Liver (tissue), 8 donors: ENCODE measurements at regions not wholly inside any gene's neighbourhood (a gene's known extent, or its start where the extent isn't known, plus 50 kb on each side); places are given as distances from the start of the nearest gene placed in this dataset.

ENCODE experiments used
- DNase-seq: peaks from one replicate; pipeline ENCODE4 v3.0.0-alpha.2; 2017; ENCODE audit warnings: low spot score
- H3K27ac ChIP-seq, 2 donors: one replicate each; pipeline ENCODE4 v1.7.0; 2013; ENCODE audit warnings: inconsistent platforms in 2 of 2, low read length in 2 of 2, control low read depth in 1 of 2, low read depth in 1 of 2, mild to moderate bottlenecking in 1 of 2
- H3K27me3 ChIP-seq, 4 donors: one replicate each; pipeline versions ENCODE4 v1.6.1 to v1.7.0; 2013; ENCODE audit warnings: low read length in 3 of 4, inconsistent platforms in 1 of 4, mild to moderate bottlenecking in 1 of 4, moderate library complexity in 1 of 4; ENCODE audit not compliant: control insufficient read depth in 4 of 4, insufficient read depth in 4 of 4
- H3K36me3 ChIP-seq, 4 donors: one replicate each; pipeline versions ENCODE4 v1.6.1 to v1.7.0; 2013; ENCODE audit warnings: low read length in 3 of 4, mild to moderate bottlenecking in 3 of 4, low read depth in 1 of 4, moderate library complexity in 1 of 4; ENCODE audit not compliant: control insufficient read depth in 4 of 4, insufficient read depth in 3 of 4
- H3K4me1 ChIP-seq, 4 donors: one replicate each; pipeline versions ENCODE4 v1.6.1 to v1.7.0; 2013; ENCODE audit warnings: low read length in 3 of 4, mild to moderate bottlenecking in 3 of 4, moderate library complexity in 1 of 4; ENCODE audit not compliant: control insufficient read depth in 4 of 4, insufficient read depth in 4 of 4
- H3K4me3 ChIP-seq, 3 donors: one replicate each; pipeline versions ENCODE4 v1.6.1 to v1.7.0; 2013; ENCODE audit warnings: low read length in 3 of 3, control low read depth in 1 of 3, low read depth in 1 of 3, mild to moderate bottlenecking in 1 of 3
- H3K9ac ChIP-seq, 2 donors: one replicate each; pipeline ENCODE4 v1.7.0; 2013; ENCODE audit warnings: low read length in 2 of 2, mild to moderate bottlenecking in 2 of 2, moderate library complexity in 2 of 2, control low read depth in 1 of 2, low read depth in 1 of 2
- H3K9me3 ChIP-seq, 4 donors: one replicate each; pipeline versions ENCODE4 v1.6.1 to v1.7.0; 2013; ENCODE audit warnings: low read length in 3 of 4; ENCODE audit not compliant: control insufficient read depth in 4 of 4
- ATF3 ChIP-seq: IDR thresholded peaks from 2 replicates; pipeline ENCODE4 v1.6.1; 2016; ENCODE audit warnings: antibody characterized with exemption
- CTCF ChIP-seq: fragments of 150-350 bp; IDR thresholded peaks from 2 replicates; pipeline ENCODE4 v1.5.1; 2017; ENCODE audit warnings: improper control_type of control experiment, low read depth, low read length; ENCODE audit not compliant: missing input control
- EGR1 ChIP-seq, 2 donors: IDR thresholded peaks; 2 replicates each; pipeline ENCODE4 v1.6.1; 2016 to 2018; ENCODE audit warnings: antibody characterized with exemption in 2 of 2, low read depth in 2 of 2
- FOXA1 ChIP-seq: IDR thresholded peaks from 2 replicates; pipeline ENCODE4 v1.6.1; 2016; ENCODE audit warnings: antibody characterized with exemption
- FOXA2 ChIP-seq: IDR thresholded peaks from 2 replicates; pipeline ENCODE4 v1.6.1; 2016; ENCODE audit warnings: antibody characterized with exemption
- GABPA ChIP-seq, 2 donors: IDR thresholded peaks in 1 of 2; conservative IDR thresholded peaks in 1 of 2; 2 replicates each; pipeline ENCODE4 v1.6.1; 2016; ENCODE audit warnings: antibody characterized with exemption in 2 of 2, mild to moderate bottlenecking in 1 of 2, moderate library complexity in 1 of 2
- HNF4A ChIP-seq, 2 donors: conservative IDR thresholded peaks; 2 replicates each; pipeline ENCODE4 v1.6.1; 2016; ENCODE audit warnings: antibody characterized with exemption in 2 of 2, mild to moderate bottlenecking in 2 of 2
- HNF4G ChIP-seq: IDR thresholded peaks from 2 replicates; pipeline ENCODE4 v1.6.1; 2016; ENCODE audit warnings: antibody characterized with exemption
- JUND ChIP-seq, 2 donors: IDR thresholded peaks; 2 replicates each; pipeline ENCODE4 v1.6.1; 2016; ENCODE audit warnings: antibody characterized with exemption in 2 of 2
- MAX ChIP-seq: IDR thresholded peaks from 2 replicates; pipeline ENCODE4 v1.6.1; 2016; ENCODE audit warnings: antibody characterized with exemption
- NR2F2 ChIP-seq: IDR thresholded peaks from 2 replicates; pipeline ENCODE4 v1.6.1; 2016; ENCODE audit warnings: antibody characterized with exemption
- REST ChIP-seq: IDR thresholded peaks from 2 replicates; pipeline ENCODE4 v1.6.1; 2016; ENCODE audit warnings: antibody characterized with exemption, mild to moderate bottlenecking
- RXRA ChIP-seq, 2 donors: IDR thresholded peaks; 2 replicates each; pipeline ENCODE4 v1.6.1; 2017 to 2018; ENCODE audit warnings: antibody characterized with exemption in 2 of 2, mild to moderate bottlenecking in 1 of 2
- SP1 ChIP-seq: IDR thresholded peaks from 2 replicates; pipeline ENCODE4 v1.6.1; 2018; ENCODE audit warnings: antibody characterized with exemption, mild to moderate bottlenecking
- TAF1 ChIP-seq: conservative IDR thresholded peaks from 2 replicates; pipeline ENCODE4 v1.6.1; 2016; ENCODE audit warnings: antibody characterized with exemption, mild to moderate bottlenecking
- YY1 ChIP-seq: IDR thresholded peaks from 2 replicates; pipeline ENCODE4 v1.6.1; 2016; ENCODE audit warnings: antibody characterized with exemption, mild to moderate bottlenecking
- WGBS: extraction: QIAGEN DNeasy Blood & Tissue Kit; methylation state at CpG from one replicate; pipeline ENCODE4 v1.1.7; 2013; 5-methylcytosine and 5-hydroxymethylcytosine counted together
- donor health status: healthy.
- donor health status: healthy.
- donor health status: healthy.
- donor health status: healthy.
- donor health status: healthy.

GRCh38 chrX:108947205-108947604 is 210.8 kb upstream of the IRS4 start:
- H3K27me3 ChIP-seq: no peaks in the 10 kb centered on the region
- no peak for DNase-seq
- H3K9ac ChIP-seq: no peak overlapping the region
- H3K27ac ChIP-seq: no peak overlapping the region
- 82% methylated on average over 2 of the region's 2 CpGs for WGBS
- no peaks in the 10 kb centered on the region for H3K9me3 ChIP-seq
- no peaks in the 10 kb centered on the region for H3K4me1 ChIP-seq
- H3K4me3 ChIP-seq: no peak overlapping the region
- no peaks in the 10 kb centered on the region for H3K36me3 ChIP-seq
- no peak for TF ChIP-seq NR2F2
- no peak for TF ChIP-seq CTCF
- no peak for TF ChIP-seq SP1
- no peak for TF ChIP-seq HNF4G
- no peak for TF ChIP-seq HNF4A (conservative IDR thresholded peaks at IDR 0.05)
- TF ChIP-seq TAF1: no peak
- TF ChIP-seq YY1: no peak
- TF ChIP-seq EGR1 (IDR thresholded peaks at IDR 0.05; ENCODE audit: low read depth in 2 of 2): no peak
- TF ChIP-seq JUND (IDR thresholded peaks at IDR 0.05): no peak
- no peak for TF ChIP-seq FOXA2
- TF ChIP-seq FOXA1: no peak

GRCh38 chrX:108946531-108946930 is 210.2 kb upstream of the IRS4 start:
- H3K4me1 ChIP-seq: no peaks in the 10 kb centered on the region
- 84% methylated on average over 4 of the region's 4 CpGs for WGBS

More at GRCh38 chrX:108946531-108946930, 210.2 kb upstream of the IRS4 start:
- DNase-seq: no peak
- TF ChIP-seq ATF3 (no peak), SP1 (no peak), NR2F2 (no peak), CTCF (no peak), YY1 (no peak), REST (no peak), FOXA1 (no peak), MAX (no peak), FOXA2 (no peak), JUND (IDR thresholded peaks at IDR 0.05) (no peak), EGR1 (IDR thresholded peaks at IDR 0.05; ENCODE audit: low read depth in 2 of 2) (no peak), HNF4A (conservative IDR thresholded peaks at IDR 0.05) (no peak), RXRA (IDR thresholded peaks at IDR 0.05) (no peak), TAF1 (no peak), HNF4G (no peak), GABPA (IDR thresholded peaks at IDR 0.05 in 1 of 2, conservative IDR thresholded peaks at IDR 0.05 in 1 of 2) (no peak)
- no peak overlapping the region for H3K27ac ChIP-seq
- no peak overlapping the region for H3K9ac ChIP-seq
- no peak overlapping the region for H3K4me3 ChIP-seq
- no peaks in the 10 kb centered on the region for H3K27me3 ChIP-seq
- no peaks in the 10 kb centered on the region for H3K9me3 ChIP-seq
- no peaks in the 10 kb centered on the region for H3K36me3 ChIP-seq
